Lower leg skin (tissue), 3 donors: ENCODE measurements at regions not wholly inside any gene's neighbourhood (a gene's known extent, or its start where the extent isn't known, plus 50 kb on each side); places are given as distances from the start of the nearest gene placed in this dataset.

Experiments
- CTCF ChIP-seq, 3 donors: fragments of 450-650 bp; IDR thresholded peaks; one replicate each; pipeline ENCODE4 v1.5.1; 2016; ENCODE audit warnings: antibody characterized with exemption in 3 of 3, mild to moderate bottlenecking in 3 of 3, moderate library complexity in 2 of 3
- POLR2A ChIP-seq, 2 donors: fragments of 450-650 bp; IDR thresholded peaks; one replicate each; pipeline ENCODE4 v1.6.1; 2016 to 2017; ENCODE audit warnings: antibody characterized with exemption in 2 of 2, mild to moderate bottlenecking in 1 of 2, moderate library complexity in 1 of 2

- TF ChIP-seq CTCF (IDR thresholded peaks at IDR 0.05) (no peak), POLR2A (IDR thresholded peaks at IDR 0.05) (no peak)
These were observed 417.0 kb downstream of the METTL4 start for GRCh38 chr18:2154278-2154677.
